OCI-LY1 (cell line): ENCODE measurements at regions not wholly inside any gene's neighbourhood (a gene's known extent, or its start where the extent isn't known, plus 50 kb on each side); places are given as distances from the start of the nearest gene placed in this dataset.

Experiments used
- EZH2 ChIP-seq: fragments of 200-600 bp; sonication (generic), shearing (Covaris generic); IDR thresholded peaks from 2 replicates; pipeline ENCODE4 v1.8.0; 2017; ENCODE audit warnings: borderline replicate concordance, mixed run types, mild to moderate bottlenecking, antibody characterized with exemption, low read length, moderate library complexity, mixed read lengths
- TF ChIP-seq, protein P1 (sequence below): fragments of 200-600 bp; sonication (generic), shearing (Covaris generic); IDR thresholded peaks from 2 replicates; pipeline ENCODE4 v1.5.1; 2017; ENCODE audit warnings: mild to moderate bottlenecking, antibody characterized with exemption, low read length, moderate library complexity, mixed read lengths

- TF ChIP-seq, protein P1, sequence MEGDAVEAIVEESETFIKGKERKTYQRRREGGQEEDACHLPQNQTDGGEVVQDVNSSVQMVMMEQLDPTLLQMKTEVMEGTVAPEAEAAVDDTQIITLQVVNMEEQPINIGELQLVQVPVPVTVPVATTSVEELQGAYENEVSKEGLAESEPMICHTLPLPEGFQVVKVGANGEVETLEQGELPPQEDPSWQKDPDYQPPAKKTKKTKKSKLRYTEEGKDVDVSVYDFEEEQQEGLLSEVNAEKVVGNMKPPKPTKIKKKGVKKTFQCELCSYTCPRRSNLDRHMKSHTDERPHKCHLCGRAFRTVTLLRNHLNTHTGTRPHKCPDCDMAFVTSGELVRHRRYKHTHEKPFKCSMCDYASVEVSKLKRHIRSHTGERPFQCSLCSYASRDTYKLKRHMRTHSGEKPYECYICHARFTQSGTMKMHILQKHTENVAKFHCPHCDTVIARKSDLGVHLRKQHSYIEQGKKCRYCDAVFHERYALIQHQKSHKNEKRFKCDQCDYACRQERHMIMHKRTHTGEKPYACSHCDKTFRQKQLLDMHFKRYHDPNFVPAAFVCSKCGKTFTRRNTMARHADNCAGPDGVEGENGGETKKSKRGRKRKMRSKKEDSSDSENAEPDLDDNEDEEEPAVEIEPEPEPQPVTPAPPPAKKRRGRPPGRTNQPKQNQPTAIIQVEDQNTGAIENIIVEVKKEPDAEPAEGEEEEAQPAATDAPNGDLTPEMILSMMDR: no peak
- no peak for TF ChIP-seq EZH2
These were observed 133.9 kb upstream of the ADRA1B start for GRCh38 chr5:159782197-159782994.
